Stimulated activated CD4-positive, alpha-beta T cell treated with anti-CD3 and anti-CD28 coated beads, Interleukin-2, amount 100 ng/mL, for 48 hours (primary cell): ENCODE measurements at regions not wholly inside any gene's neighbourhood (a gene's known extent, or its start where the extent isn't known, plus 50 kb on each side); places are given as distances from the start of the nearest gene placed in this dataset.

Experiments
- DNase-seq, 2 donors: peaks; one replicate each; pipeline ENCODE4 v3.0.0-alpha.2; 2020

- DNase-seq, result no peak
These were observed 157.5 kb upstream of the C21orf91 start for GRCh38 chr21:17976691-17977090.

- DNase-seq, result no peak
These were observed 157.0 kb upstream of the C21orf91 start for GRCh38 chr21:17976139-17976538.

GRCh38 chr21:17967319-17967718 is 148.2 kb upstream of the C21orf91 start:
- DNase-seq, result no peak

- DNase-seq, result no peak
These were observed 145.6 kb upstream of the C21orf91 start for GRCh38 chr21:17964716-17965115.

- DNase-seq, result no peak
These were observed 145.0 kb upstream of the C21orf91 start for GRCh38 chr21:17964199-17964598.

DNA sequence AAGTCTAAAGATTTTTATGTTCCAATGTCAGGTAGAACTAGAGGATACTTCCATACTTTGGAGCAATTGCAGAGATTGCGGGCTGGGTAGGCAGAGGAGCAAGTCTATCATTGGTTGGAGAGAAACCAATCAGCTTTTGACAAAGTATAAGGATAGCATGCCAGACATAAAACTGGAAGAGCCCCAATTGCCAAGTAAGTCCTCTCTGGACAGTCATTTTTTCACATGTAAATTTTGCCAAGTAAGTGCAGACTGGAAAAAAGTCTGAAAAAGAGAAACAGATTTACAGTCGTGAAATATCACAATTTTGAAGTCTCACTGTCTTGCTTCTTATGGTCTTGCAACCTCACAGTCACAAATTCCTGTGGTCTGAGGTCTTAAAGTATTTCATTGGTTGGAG is 131.4 kb upstream of the C21orf91 start:
- no peak for DNase-seq

- no peak for DNase-seq
These were observed 130.3 kb upstream of the C21orf91 start for GRCh38 chr21:17949421-17949820.

GRCh38 chr21:17947531-17947930 is 128.4 kb upstream of the C21orf91 start:
- no peak for DNase-seq

- DNase-seq, result peak in 1 of 2 donors; percentile 5
These were observed 111.9 kb upstream of the C21orf91 start for GRCh38 chr21:17931080-17931479.

DNA sequence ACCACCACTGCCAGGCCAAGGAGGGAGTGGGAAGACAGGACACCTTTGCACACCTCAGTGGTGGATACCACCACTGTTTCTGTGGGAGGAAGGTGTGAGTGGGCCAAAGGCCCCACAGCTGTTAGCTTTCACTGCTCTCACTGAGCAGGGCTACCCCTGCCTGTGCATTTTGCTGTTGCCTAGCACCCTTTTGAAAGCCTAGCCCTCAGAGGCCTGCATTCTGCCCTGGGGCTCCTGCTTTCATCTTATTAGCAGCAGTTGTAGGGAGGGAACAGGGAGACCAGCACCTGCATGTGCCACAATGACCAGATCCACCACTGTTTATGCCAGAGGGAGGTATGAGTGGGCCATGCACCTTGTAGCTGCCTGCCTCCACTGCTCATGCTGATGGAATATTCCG is 110.9 kb upstream of the C21orf91 start:
- DNase-seq, result no peak

DNA sequence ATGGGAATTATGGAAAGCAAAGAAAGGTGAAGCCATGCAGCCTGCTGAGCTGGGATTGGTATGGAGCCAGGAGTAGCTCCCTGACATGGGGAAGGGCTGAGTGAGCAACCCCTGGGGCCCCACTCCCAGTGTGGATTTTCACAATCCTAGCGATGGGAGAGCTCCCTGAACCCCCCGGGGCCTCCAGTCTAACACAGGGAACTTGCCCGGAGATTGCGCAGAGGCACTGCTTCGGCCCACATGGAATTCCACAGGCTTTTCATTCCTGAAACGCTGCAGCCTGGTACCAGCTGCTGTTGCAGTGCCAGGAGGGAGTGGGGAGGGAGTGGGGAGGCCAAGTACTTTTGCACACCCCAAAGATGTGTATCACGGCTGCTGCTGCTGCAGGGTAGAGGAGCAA is 110.4 kb upstream of the C21orf91 start:
- no peak for DNase-seq

- DNase-seq, result no peak
These were observed 106.7 kb upstream of the C21orf91 start for GRCh38 chr21:17925899-17926298.

GRCh38 chr21:17925000-17925610 is 105.9 kb upstream of the C21orf91 start:
- peak; percentile 32 to 41 for DNase-seq

GRCh38 chr21:17921579-17922530 is 102.7 kb upstream of the C21orf91 start:
- no peak for DNase-seq

- no peak for DNase-seq
These were observed 96.8 kb upstream of the C21orf91 start for GRCh38 chr21:17915976-17916375.

DNA sequence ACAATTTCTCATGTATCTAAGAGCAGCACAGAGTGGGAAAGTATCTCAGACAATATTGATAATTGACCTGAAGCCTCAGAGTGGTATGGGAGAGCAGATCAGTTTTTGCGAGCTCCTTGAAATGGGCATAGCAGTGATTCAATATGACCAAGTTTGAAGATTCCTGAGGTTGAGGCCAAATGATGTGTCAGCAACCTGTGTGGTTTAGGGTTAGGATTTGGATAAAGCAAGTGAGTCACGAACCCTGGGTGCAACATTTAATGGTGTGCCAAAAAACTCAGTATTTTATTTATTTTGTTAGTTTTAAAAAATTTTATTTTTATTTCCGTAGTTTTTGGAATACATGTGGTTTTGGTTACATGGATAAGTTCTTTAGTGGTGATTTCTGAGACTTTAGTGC is 92.5 kb upstream of the C21orf91 start:
- no peak for DNase-seq

DNA sequence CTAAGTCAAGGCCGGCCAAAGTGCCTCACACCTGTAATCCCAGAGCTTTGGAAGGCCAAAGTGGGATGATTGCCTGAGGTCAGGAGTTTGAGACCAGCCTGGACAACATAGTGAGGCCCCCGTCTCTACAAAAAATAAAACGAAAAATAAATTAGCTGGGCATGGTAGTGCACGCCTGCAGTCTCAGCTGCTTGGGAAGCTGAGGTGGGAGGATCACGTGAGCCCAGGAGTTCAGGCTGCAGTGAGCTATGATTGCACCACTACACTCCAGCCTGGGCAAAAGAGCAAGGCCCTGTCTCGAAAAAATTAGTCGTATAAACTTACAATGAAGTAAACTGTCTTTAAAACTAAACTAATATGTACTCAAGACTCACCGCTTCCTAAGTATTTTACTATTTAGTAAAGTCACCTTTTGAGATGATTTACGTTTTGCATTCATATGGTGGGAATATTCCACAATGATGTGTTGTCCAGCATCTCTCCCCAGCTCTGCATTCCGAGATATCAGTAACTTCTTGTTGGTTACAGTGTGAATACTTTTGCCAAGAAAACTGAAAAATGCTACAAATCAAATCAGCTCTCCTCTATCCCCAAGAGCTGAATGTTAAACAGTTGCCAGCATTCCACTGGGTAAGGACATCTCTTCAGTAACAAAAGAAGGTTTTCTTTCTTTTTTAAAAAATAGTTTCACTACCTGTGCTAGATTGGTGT is 84.9 kb upstream of the C21orf91 start:
- no peak for DNase-seq

DNA sequence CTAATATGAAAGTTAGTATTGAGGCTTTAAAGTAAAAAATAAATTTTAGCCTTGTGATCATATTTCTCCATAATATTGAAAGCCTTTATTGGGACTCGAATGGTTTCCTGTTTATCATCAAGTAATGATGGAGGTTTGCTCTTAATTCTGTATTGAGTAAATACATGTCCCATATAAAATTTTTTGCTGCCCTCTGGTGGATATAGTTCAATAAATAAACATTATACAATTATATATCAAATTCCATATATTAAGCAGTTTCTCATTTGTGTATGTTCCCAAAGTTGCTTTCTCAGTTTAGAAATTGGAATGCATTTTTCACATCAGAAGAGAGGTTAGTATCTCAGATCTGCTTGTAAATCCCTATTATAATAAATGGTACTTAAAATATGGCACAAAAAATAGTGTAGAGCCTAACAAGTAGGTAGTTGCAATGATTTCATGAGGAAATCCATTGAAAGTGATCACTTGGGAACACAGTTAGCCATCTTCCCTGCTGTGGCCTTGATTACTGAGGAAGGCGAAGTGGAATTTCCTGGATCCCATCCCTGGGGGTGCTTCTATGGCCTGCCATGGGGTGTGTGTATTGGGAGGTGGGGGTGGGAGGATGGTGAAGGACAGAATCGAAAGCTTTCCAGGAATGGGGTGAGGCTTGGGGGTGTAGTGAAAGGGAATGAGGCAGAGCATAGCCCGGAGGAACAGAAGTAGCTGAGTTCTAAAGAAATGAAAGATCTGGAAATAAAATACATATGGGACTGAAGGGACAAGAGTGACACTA is 84.1 kb upstream of the C21orf91 start:
- DNase-seq, result no peak

- DNase-seq, result no peak
These were observed 82.4 kb upstream of the C21orf91 start for GRCh38 chr21:17901458-17902079.

- DNase-seq, result no peak
These were observed 81.8 kb upstream of the C21orf91 start for GRCh38 chr21:17900990-17901385.

DNA sequence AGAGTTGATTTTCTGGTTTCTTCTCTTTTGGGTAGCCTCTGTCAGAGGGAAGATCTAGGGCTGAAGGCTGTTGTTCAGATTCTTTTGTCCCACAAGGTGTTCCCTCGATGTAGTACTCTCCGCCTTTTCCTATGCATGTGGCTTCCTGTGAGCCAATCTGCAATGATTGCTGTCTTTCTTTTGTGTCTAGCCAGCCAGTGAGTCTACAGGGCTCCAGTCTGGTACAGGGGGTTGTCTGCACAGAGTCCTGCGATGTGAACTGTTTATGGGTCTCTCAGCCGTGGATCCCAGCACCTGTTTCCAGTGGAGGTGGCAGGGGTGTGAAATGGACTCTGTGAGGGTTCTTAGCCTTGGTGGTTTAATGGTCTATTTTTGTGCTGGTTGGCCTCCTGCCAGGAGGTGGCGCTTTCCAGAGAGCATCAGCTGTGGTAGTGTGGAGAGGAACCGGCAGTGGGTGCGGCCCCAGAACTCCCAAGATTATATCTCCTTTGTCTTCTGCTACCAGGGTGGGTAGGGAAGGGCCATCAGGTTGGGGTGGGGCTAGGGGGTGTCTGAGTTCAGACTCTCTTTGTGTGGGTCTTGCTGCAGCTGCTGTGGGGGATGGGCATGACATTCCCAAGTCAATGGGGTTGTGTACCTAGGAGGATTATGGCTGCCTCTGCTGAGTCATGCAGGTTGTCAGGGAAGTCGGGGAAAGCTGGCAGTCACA is 81.3 kb upstream of the C21orf91 start:
- DNase-seq, result no peak

GRCh38 chr21:17889171-17889570 is 70.0 kb upstream of the C21orf91 start:
- DNase-seq, result no peak
